ENCODE measurements at regions not wholly inside any gene's neighbourhood (a gene's known extent, or its start where the extent isn't known, plus 50 kb on each side); places are given as distances from the start of the nearest gene placed in this dataset.

- TF ChIP-seq EZH2 (IDR thresholded peaks at IDR 0.05; ENCODE audit: insufficient read depth, poor library complexity, severe bottlenecking) = no peak
- no peak for TF ChIP-seq EZH2phosphoT487 (IDR thresholded peaks at IDR 0.05; ENCODE audit: insufficient read depth, low read depth)
These were observed 358.3 kb downstream of the HLX start for GRCh38 chr1:221237587-221237986.
